ENCODE measurements at regions not wholly inside any gene's neighbourhood (a gene's known extent, or its start where the extent isn't known, plus 50 kb on each side); places are given as distances from the start of the nearest gene placed in this dataset.

GRCh38 chr4:11053601-11054220, 369.1 kb upstream of the CLNK start:
- H3K4me3 ChIP-seq (ENCODE audit: low read length): no peak overlapping the region
- no peak for TF ChIP-seq ZNF274 (IDR thresholded peaks at IDR 0.05; ENCODE audit: low read depth, low read length)

GRCh38 chr4:11051181-11051580, 366.6 kb upstream of the CLNK start:
- no peak overlapping the region for H3K4me3 ChIP-seq (ENCODE audit: low read length)
- no peak for TF ChIP-seq ZNF274 (IDR thresholded peaks at IDR 0.05; ENCODE audit: low read depth, low read length)

GRCh38 chr4:11050766-11051165, 366.2 kb upstream of the CLNK start:
- no peak overlapping the region for H3K4me3 ChIP-seq (ENCODE audit: low read length)
- no peak for TF ChIP-seq ZNF274 (IDR thresholded peaks at IDR 0.05; ENCODE audit: low read depth, low read length)

- no peak for TF ChIP-seq ZNF274 (IDR thresholded peaks at IDR 0.05; ENCODE audit: low read depth, low read length)
- no peak overlapping the region for H3K4me3 ChIP-seq (ENCODE audit: low read length)
Observed at GRCh38 chr4:11049001-11049400, 364.4 kb upstream of the CLNK start.

GRCh38 chr4:11042760-11043159, 358.2 kb upstream of the CLNK start:
- TF ChIP-seq ZNF274 (IDR thresholded peaks at IDR 0.05; ENCODE audit: low read depth, low read length): no peak

GRCh38 chr4:11039634-11040131, 355.1 kb upstream of the CLNK start:
- H3K4me3 ChIP-seq (ENCODE audit: low read length): no peak overlapping the region
- TF ChIP-seq ZNF274 (IDR thresholded peaks at IDR 0.05; ENCODE audit: low read depth, low read length): no peak

More at GRCh38 chr4:11042760-11043159, 358.2 kb upstream of the CLNK start:
- no peak overlapping the region for H3K4me3 ChIP-seq (ENCODE audit: low read length)

- no peak for TF ChIP-seq ZNF274 (IDR thresholded peaks at IDR 0.05; ENCODE audit: low read depth, low read length)
Observed at GRCh38 chr4:11038926-11039325, 354.4 kb upstream of the CLNK start.

GRCh38 chr4:11037637-11038036, 353.1 kb upstream of the CLNK start:
- no peak overlapping the region for H3K4me3 ChIP-seq (ENCODE audit: low read length)
- no peak for TF ChIP-seq ZNF274 (IDR thresholded peaks at IDR 0.05; ENCODE audit: low read depth, low read length)

More at GRCh38 chr4:11038926-11039325, 354.4 kb upstream of the CLNK start:
- no peak overlapping the region for H3K4me3 ChIP-seq (ENCODE audit: low read length)

- no peak overlapping the region for H3K4me3 ChIP-seq (ENCODE audit: low read length)
- no peak for TF ChIP-seq ZNF274 (IDR thresholded peaks at IDR 0.05; ENCODE audit: low read depth, low read length)
Observed at GRCh38 chr4:11028334-11028733, 343.8 kb upstream of the CLNK start.

- TF ChIP-seq ZNF274 (IDR thresholded peaks at IDR 0.05; ENCODE audit: low read depth, low read length): no peak
- no peak overlapping the region for H3K4me3 ChIP-seq (ENCODE audit: low read length)
Observed at GRCh38 chr4:11021333-11021732, 336.8 kb upstream of the CLNK start.

GRCh38 chr4:11019451-11020240, 335.1 kb upstream of the CLNK start:
- no peak overlapping the region for H3K4me3 ChIP-seq (ENCODE audit: low read length)
- TF ChIP-seq ZNF274 (IDR thresholded peaks at IDR 0.05; ENCODE audit: low read depth, low read length): no peak

- no peak overlapping the region for H3K4me3 ChIP-seq (ENCODE audit: low read length)
- TF ChIP-seq ZNF274 (IDR thresholded peaks at IDR 0.05; ENCODE audit: low read depth, low read length): no peak
Observed at GRCh38 chr4:11014199-11014598, 329.6 kb upstream of the CLNK start.

GRCh38 chr4:11013094-11013664, 328.6 kb upstream of the CLNK start:
- H3K4me3 ChIP-seq (ENCODE audit: low read length): no peak overlapping the region
- no peak for TF ChIP-seq ZNF274 (IDR thresholded peaks at IDR 0.05; ENCODE audit: low read depth, low read length)

- TF ChIP-seq ZNF274 (IDR thresholded peaks at IDR 0.05; ENCODE audit: low read depth, low read length): no peak
- no peak overlapping the region for H3K4me3 ChIP-seq (ENCODE audit: low read length)
Observed at GRCh38 chr4:11011249-11011648, 326.7 kb upstream of the CLNK start.

- TF ChIP-seq ZNF274 (IDR thresholded peaks at IDR 0.05; ENCODE audit: low read depth, low read length): no peak
- no peak overlapping the region for H3K4me3 ChIP-seq (ENCODE audit: low read length)
Observed at GRCh38 chr4:11010624-11011023, 326.1 kb upstream of the CLNK start.
